ENCODE measurements at regions not wholly inside any gene's neighbourhood (a gene's known extent, or its start where the extent isn't known, plus 50 kb on each side); places are given as distances from the start of the nearest gene placed in this dataset.

GRCh38 chr11:106329273-106330018 is 252.0 kb downstream of the AASDHPPT start:
- TF ChIP-seq CTCF (conservative IDR thresholded peaks at IDR 0.05): no peak; the same call in 1 of the 2 replicates
- no peak for TF ChIP-seq ZFX (IDR thresholded peaks at IDR 0.05)
